ENCODE measurements at regions not wholly inside any gene's neighbourhood (a gene's known extent, or its start where the extent isn't known, plus 50 kb on each side); places are given as distances from the start of the nearest gene placed in this dataset.

GRCh38 chr7:131107337-131108211 lies 220.1 kb upstream of the MKLN1 start:
- no peaks in the 10 kb centered on the region for H3K36me3 ChIP-seq (replicated peaks; ENCODE audit: insufficient read depth, low read length)
- peak overlapping the region; percentile 92 for H3K27ac ChIP-seq (ENCODE audit: low read length)
- H3K4me2 ChIP-seq (ENCODE audit: low read depth, low read length) = peak overlapping the region; percentile 97
- peak overlapping the region; percentile 93 for H3K9ac ChIP-seq (ENCODE audit: low read length)
- H3K4me3 ChIP-seq (ENCODE audit: low read length) = peak overlapping the region; percentile 94
- H3K4me1 ChIP-seq (ENCODE audit: low read length) = peaks cover 45% of the 10 kb centered on the region
- H3K9me2 ChIP-seq (replicated peaks; ENCODE audit: insufficient read depth, low read length) = no peaks in the 10 kb centered on the region
- H4K20me1 ChIP-seq (ENCODE audit: insufficient read depth, low read length) = peaks cover 26% of the 10 kb centered on the region
- peaks cover 72% of the 10 kb centered on the region for H3K79me2 ChIP-seq (ENCODE audit: low read length)
- no peaks in the 10 kb centered on the region for H3K27me3 ChIP-seq (replicated peaks; ENCODE audit: insufficient read depth, low read length)
- TF ChIP-seq EZH2phosphoT487 (IDR thresholded peaks at IDR 0.05; ENCODE audit: low read length) (no peak), EZH2 (optimal IDR thresholded peaks at IDR 0.05; ENCODE audit: low read depth, low read length) (no peak), CTCF (IDR thresholded peaks at IDR 0.05; ENCODE audit: low read length) (peak; percentile 20; the same call in 1 of the 2 replicates)
- DNase-seq = peak; percentile 94
- H3F3A ChIP-seq (ENCODE audit: insufficient read depth, low read length) = peaks cover 32% of the 10 kb centered on the region
- peak overlapping the region; percentile 15; the same call in 1 of the 2 replicates for H2AFZ ChIP-seq (ENCODE audit: low read length)
- H3K9me3 ChIP-seq (replicated peaks; ENCODE audit: insufficient read depth, low read length) = no peaks in the 10 kb centered on the region

- H3K4me1 ChIP-seq (ENCODE audit: low read length) = peaks cover 46% of the 10 kb centered on the region
- H3K27ac ChIP-seq (ENCODE audit: low read length) = peak overlapping the region; percentile 92
- no peak for TF ChIP-seq CTCF (IDR thresholded peaks at IDR 0.05; ENCODE audit: low read length)
- TF ChIP-seq EZH2phosphoT487 (IDR thresholded peaks at IDR 0.05; ENCODE audit: low read length) = no peak
- TF ChIP-seq EZH2 (optimal IDR thresholded peaks at IDR 0.05; ENCODE audit: low read depth, low read length) = no peak
- H3K4me3 ChIP-seq (ENCODE audit: low read length) = peak overlapping the region; percentile 94
- no peaks in the 10 kb centered on the region for H3K36me3 ChIP-seq (replicated peaks; ENCODE audit: insufficient read depth, low read length)
- H3K4me2 ChIP-seq (ENCODE audit: low read depth, low read length) = peak overlapping the region; percentile 97
- H3K27me3 ChIP-seq (replicated peaks; ENCODE audit: insufficient read depth, low read length) = no peaks in the 10 kb centered on the region
- peak overlapping the region; percentile 93 for H3K9ac ChIP-seq (ENCODE audit: low read length)
- H3K9me2 ChIP-seq (replicated peaks; ENCODE audit: insufficient read depth, low read length) = no peaks in the 10 kb centered on the region
- no peak overlapping the region for H2AFZ ChIP-seq (ENCODE audit: low read length)
- DNase-seq = peak; percentile 95
- H3K9me3 ChIP-seq (replicated peaks; ENCODE audit: insufficient read depth, low read length) = no peaks in the 10 kb centered on the region
- peaks cover 64% of the 10 kb centered on the region for H3K79me2 ChIP-seq (ENCODE audit: low read length)
- H4K20me1 ChIP-seq (ENCODE audit: insufficient read depth, low read length) = peaks cover 20% of the 10 kb centered on the region
- H3F3A ChIP-seq (ENCODE audit: insufficient read depth, low read length) = peaks cover 32% of the 10 kb centered on the region
Measured at GRCh38 chr7:131108212-131108940, 219.3 kb upstream of the MKLN1 start.

GRCh38 chr7:131109011-131109758 lies 218.5 kb upstream of the MKLN1 start:
- Histone ChIP-seq H3K4me3 (ENCODE audit: low read length) (peak overlapping the region; percentile 94), H3K9me2 (replicated peaks; ENCODE audit: insufficient read depth, low read length) (no peaks in the 10 kb centered on the region), H3K9ac (ENCODE audit: low read length) (peak overlapping the region; percentile 93), H3K27ac (ENCODE audit: low read length) (peak overlapping the region; percentile 92), H4K20me1 (ENCODE audit: insufficient read depth, low read length) (peaks cover 13% of the 10 kb centered on the region), H3K36me3 (replicated peaks; ENCODE audit: insufficient read depth, low read length) (no peaks in the 10 kb centered on the region), H3F3A (ENCODE audit: insufficient read depth, low read length) (peaks cover 32% of the 10 kb centered on the region), H3K27me3 (replicated peaks; ENCODE audit: insufficient read depth, low read length) (no peaks in the 10 kb centered on the region), H3K4me1 (ENCODE audit: low read length) (peaks cover 42% of the 10 kb centered on the region), H3K4me2 (ENCODE audit: low read depth, low read length) (peak overlapping the region; percentile 97), H3K79me2 (ENCODE audit: low read length) (peaks cover 56% of the 10 kb centered on the region), H2AFZ (ENCODE audit: low read length) (peak overlapping the region; percentile 36), H3K9me3 (replicated peaks; ENCODE audit: insufficient read depth, low read length) (no peaks in the 10 kb centered on the region)
- TF ChIP-seq EZH2 (optimal IDR thresholded peaks at IDR 0.05; ENCODE audit: low read depth, low read length) (no peak), CTCF (IDR thresholded peaks at IDR 0.05; ENCODE audit: low read length) (no peak), EZH2phosphoT487 (IDR thresholded peaks at IDR 0.05; ENCODE audit: low read length) (no peak)
- peak; percentile 34 for DNase-seq
